ENCODE measurements at regions not wholly inside any gene's neighbourhood (a gene's known extent, or its start where the extent isn't known, plus 50 kb on each side); places are given as distances from the start of the nearest gene placed in this dataset.

DNA sequence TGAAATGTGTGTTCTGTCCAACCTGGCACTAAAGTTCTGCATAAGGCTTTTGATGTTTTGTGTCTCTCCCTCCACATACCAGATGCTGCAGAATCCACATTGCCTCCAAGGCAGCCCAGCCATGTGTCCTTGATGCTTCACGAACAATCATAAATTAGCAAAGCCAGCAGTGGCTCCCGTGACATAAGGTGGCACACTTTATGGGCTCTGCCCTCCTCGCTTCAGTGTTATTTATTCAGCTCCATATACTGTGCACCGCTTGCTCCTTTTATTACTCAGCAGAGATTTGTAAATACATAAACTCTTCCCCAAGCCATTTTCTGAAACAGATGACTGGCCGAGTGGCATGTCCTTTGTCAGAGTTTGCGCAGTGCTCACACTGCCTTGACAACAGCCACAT is 112.8 kb upstream of the SLC35F3 start (continued):
- TF ChIP-seq, protein P1, sequence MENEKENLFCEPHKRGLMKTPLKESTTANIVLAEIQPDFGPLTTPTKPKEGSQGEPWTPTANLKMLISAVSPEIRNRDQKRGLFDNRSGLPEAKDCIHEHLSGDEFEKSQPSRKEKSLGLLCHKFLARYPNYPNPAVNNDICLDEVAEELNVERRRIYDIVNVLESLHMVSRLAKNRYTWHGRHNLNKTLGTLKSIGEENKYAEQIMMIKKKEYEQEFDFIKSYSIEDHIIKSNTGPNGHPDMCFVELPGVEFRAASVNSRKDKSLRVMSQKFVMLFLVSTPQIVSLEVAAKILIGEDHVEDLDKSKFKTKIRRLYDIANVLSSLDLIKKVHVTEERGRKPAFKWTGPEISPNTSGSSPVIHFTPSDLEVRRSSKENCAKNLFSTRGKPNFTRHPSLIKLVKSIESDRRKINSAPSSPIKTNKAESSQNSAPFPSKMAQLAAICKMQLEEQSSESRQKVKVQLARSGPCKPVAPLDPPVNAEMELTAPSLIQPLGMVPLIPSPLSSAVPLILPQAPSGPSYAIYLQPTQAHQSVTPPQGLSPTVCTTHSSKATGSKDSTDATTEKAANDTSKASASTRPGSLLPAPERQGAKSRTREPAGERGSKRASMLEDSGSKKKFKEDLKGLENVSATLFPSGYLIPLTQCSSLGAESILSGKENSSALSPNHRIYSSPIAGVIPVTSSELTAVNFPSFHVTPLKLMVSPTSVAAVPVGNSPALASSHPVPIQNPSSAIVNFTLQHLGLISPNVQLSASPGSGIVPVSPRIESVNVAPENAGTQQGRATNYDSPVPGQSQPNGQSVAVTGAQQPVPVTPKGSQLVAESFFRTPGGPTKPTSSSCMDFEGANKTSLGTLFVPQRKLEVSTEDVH (IDR thresholded peaks at IDR 0.05; ENCODE audit: low read depth, partially characterized antibody), result no peak

DNA sequence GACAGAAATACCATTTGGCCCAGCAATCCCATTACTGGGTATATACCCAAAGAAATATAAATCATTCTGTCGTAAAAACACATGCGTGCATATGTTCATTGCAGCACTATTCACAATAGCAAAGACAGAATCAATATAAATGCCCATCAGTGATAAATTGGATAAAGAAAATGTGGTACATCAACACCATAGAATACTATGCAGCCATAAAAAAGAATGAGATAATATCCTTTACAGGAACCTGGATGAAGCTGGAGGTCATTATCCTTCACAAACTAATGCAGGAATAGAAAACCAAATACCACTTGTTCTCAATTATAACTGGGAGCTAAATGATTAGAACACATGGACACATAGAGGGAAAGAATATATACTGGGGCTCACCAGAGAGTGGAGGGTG is 109.6 kb upstream of the SLC35F3 start:
- POLR2A ChIA-PET, result interaction anchor here (0.6 kb wide), 1 partner anchor 332 kb away, joined by 3 read pairs; no protein-coding TSS in a partner anchor
- no peak for DNase-seq (ENCODE audit: low read depth, low spot score)
- ATAC-seq, result no peak
- Histone ChIP-seq H4K20me1 (ENCODE audit: control insufficient read depth, insufficient read depth) (no peaks in the 10 kb centered on the region), H3K4me1 (ENCODE audit: control insufficient read depth, insufficient read depth, low read length) (no peaks in the 10 kb centered on the region), H3K9me3 (replicated peaks; ENCODE audit: control insufficient read depth, insufficient read depth, low read length) (no peaks in the 10 kb centered on the region), H3K79me2 (ENCODE audit: control insufficient read depth, insufficient read depth, low read length) (no peaks in the 10 kb centered on the region), H3K9ac (ENCODE audit: control insufficient read depth, insufficient read depth, low read length) (no peak overlapping the region), H2AFZ (ENCODE audit: control insufficient read depth, low read depth, low read length) (no peak overlapping the region), H3K4me3 (no peak overlapping the region), H3K27me3 (replicated peaks in 1 of 2; ENCODE audit: control insufficient read depth in 2 of 2, insufficient read depth in 2 of 2, low read length in 1 of 2) (no peaks in the 10 kb centered on the region), H3K36me3 (ENCODE audit: control insufficient read depth in 2 of 2, insufficient read depth in 2 of 2, low read length in 1 of 2) (no peaks in the 10 kb centered on the region), H3K4me2 (ENCODE audit: control insufficient read depth, insufficient read depth) (no peak overlapping the region), H3K27ac (ENCODE audit: control insufficient read depth, insufficient read depth) (no peak overlapping the region)
- in situ Hi-C loops (cut with MboI), result loop anchor here (5.0 kb wide), 1 partner anchor 358 kb away; no protein-coding TSS in a partner anchor
- 38% methylated on average over 2 of the region's 2 CpGs for WGBS (ENCODE audit: insufficient coverage, insufficient replicate concordance, low lambda C conversion rate, missing lambda C conversion rate)
- FAIRE-seq, result no peak
- TF ChIP-seq ZNF384 (IDR thresholded peaks at IDR 0.05; ENCODE audit: borderline replicate concordance, low read depth, low read length), result no peak
- intact Hi-C loops (cut with micrococcal nuclease; ENCODE audit: unreplicated experiment), result loop anchor here (5.0 kb wide), 2 partner anchors 178 to 272 kb away; no protein-coding TSS in a partner anchor
- RAD21 ChIA-PET (ENCODE audit: unreplicated experiment), result interaction anchor here (0.9 to 2.3 kb wide), 2 partner anchors 277 to 354 kb away, joined by 3 to 12 read pairs; no protein-coding TSS in a partner anchor
- SMC1A ChIA-PET (ENCODE audit: uncharacterized antibody, unreplicated experiment), result interaction anchor here (0.8 to 2.2 kb wide), 5 partner anchors 8 to 354 kb away, joined by 3 to 15 read pairs (median 5); no protein-coding TSS in a partner anchor
- BruUV-seq (replicated peaks), result no TSS peak
- CTCF ChIA-PET, result interaction anchor here (1.4 to 2.5 kb wide), 2 partner anchors 74 to 354 kb away, joined by 3 to 19 read pairs; no protein-coding TSS in a partner anchor

Measured in GM12878 (cell line).